ENCODE measurements at regions not wholly inside any gene's neighbourhood (a gene's known extent, or its start where the extent isn't known, plus 50 kb on each side); places are given as distances from the start of the nearest gene placed in this dataset.
A peak's percentile ranks its signal among the peaks of the same experiment; 100 is the strongest.

- H3K4me3 ChIP-seq (ENCODE audit: low read depth, low read length) = no peak overlapping the region
- no peak for DNase-seq (ENCODE audit: low read depth, low spot score)
- ChIA-PET CTCF (interaction anchor here (0.6 to 3.5 kb wide), 15 partner anchors 13 to 256 kb away, joined by 3 to 29 read pairs (median 4); no protein-coding TSS in a partner anchor), POLR2A (no interaction called here)
- no peak for TF ChIP-seq CTCF (IDR thresholded peaks at IDR 0.05; ENCODE audit: insufficient read depth, low read length, missing control alignments)
Observed at GRCh38 chr5:52692606-52693005, 95.1 kb upstream of the ITGA1 start.

GRCh38 chr5:52693280-52693679, 94.4 kb upstream of the ITGA1 start:
- ChIA-PET POLR2A (interaction anchor here (0.6 kb wide), 1 partner anchor 192 kb away, joined by 6 read pairs; no protein-coding TSS in a partner anchor), CTCF (interaction anchor here (0.6 to 3.5 kb wide), 19 partner anchors 9 to 255 kb away, joined by 3 to 29 read pairs (median 4); no protein-coding TSS in a partner anchor)
- peak; percentile 64 for TF ChIP-seq CTCF (IDR thresholded peaks at IDR 0.05; ENCODE audit: insufficient read depth, low read length, missing control alignments)
- no peak for DNase-seq (ENCODE audit: low read depth, low spot score)
- no peak overlapping the region for H3K4me3 ChIP-seq (ENCODE audit: low read depth, low read length)

GRCh38 chr5:52693836-52694235, 93.9 kb upstream of the ITGA1 start:
- no peak for TF ChIP-seq CTCF (IDR thresholded peaks at IDR 0.05; ENCODE audit: insufficient read depth, low read length, missing control alignments)
- CTCF ChIA-PET = interaction anchor here (0.9 to 3.5 kb wide), 13 partner anchors 10 to 224 kb away, joined by 3 to 29 read pairs (median 4); no protein-coding TSS in a partner anchor
- no peak overlapping the region for H3K4me3 ChIP-seq (ENCODE audit: low read depth, low read length)
- POLR2A ChIA-PET = interaction anchor here (0.6 kb wide), 1 partner anchor 192 kb away, joined by 6 read pairs; no protein-coding TSS in a partner anchor
- no peak for DNase-seq (ENCODE audit: low read depth, low spot score)

GRCh38 chr5:52694648-52695047, 93.1 kb upstream of the ITGA1 start:
- TF ChIP-seq CTCF (IDR thresholded peaks at IDR 0.05; ENCODE audit: insufficient read depth, low read length, missing control alignments) = no peak
- POLR2A ChIA-PET = no interaction called here
- no peak overlapping the region for H3K4me3 ChIP-seq (ENCODE audit: low read depth, low read length)
- no peak for DNase-seq (ENCODE audit: low read depth, low spot score)
- CTCF ChIA-PET = interaction anchor here (0.9 to 1.2 kb wide), 2 partner anchors 10 to 221 kb away, joined by 3 read pairs; no protein-coding TSS in a partner anchor

GRCh38 chr5:52702877-52703276, 84.8 kb upstream of the ITGA1 start:
- POLR2A ChIA-PET = no interaction called here

GRCh38 chr5:52703321-52703720, 84.4 kb upstream of the ITGA1 start:
- ChIA-PET CTCF (no interaction called here), POLR2A (no interaction called here)
- DNase-seq (ENCODE audit: low read depth, low spot score) = no peak
- H3K4me3 ChIP-seq (ENCODE audit: low read depth, low read length) = no peak overlapping the region
- TF ChIP-seq CTCF (IDR thresholded peaks at IDR 0.05; ENCODE audit: insufficient read depth, low read length, missing control alignments) = no peak

More at GRCh38 chr5:52702877-52703276, 84.8 kb upstream of the ITGA1 start:
- no peak for TF ChIP-seq CTCF (IDR thresholded peaks at IDR 0.05; ENCODE audit: insufficient read depth, low read length, missing control alignments)
- no peak for DNase-seq (ENCODE audit: low read depth, low spot score)
- CTCF ChIA-PET = no interaction called here
- no peak overlapping the region for H3K4me3 ChIP-seq (ENCODE audit: low read depth, low read length)
